GM23248 (cell line): ENCODE measurements at regions not wholly inside any gene's neighbourhood (a gene's known extent, or its start where the extent isn't known, plus 50 kb on each side); places are given as distances from the start of the nearest gene placed in this dataset.

Source experiments
- DNase-seq: peaks from one replicate; pipeline ENCODE4 v3.0.0-alpha.2; 2015
- H2AFZ ChIP-seq: fragments of 200-600 bp; sonication (generic); 2 replicates; pipeline ENCODE4 v1.6.1; 2016; ENCODE audit warnings: antibody characterized with exemption
- H3F3A ChIP-seq: fragments of 200-600 bp; sonication (generic); 2 replicates; pipeline ENCODE4 v1.6.1; 2016; ENCODE audit warnings: mild to moderate bottlenecking, antibody characterized with exemption, mixed run types; ENCODE audit not compliant: insufficient read depth
- H3K27ac ChIP-seq: fragments of 200-600 bp; sonication (generic); 2 replicates; pipeline ENCODE4 v1.5.1; 2016; ENCODE audit warnings: mild to moderate bottlenecking
- H3K27me3 ChIP-seq: fragments of 200-600 bp; sonication (generic); replicated peaks from 2 replicates; pipeline ENCODE4 v1.6.1; 2016; ENCODE audit warnings: mild to moderate bottlenecking; ENCODE audit not compliant: insufficient read depth
- H3K36me3 ChIP-seq: fragments of 200-600 bp; sonication (generic); 2 replicates; pipeline ENCODE4 v1.6.1; 2016; ENCODE audit warnings: low read depth, mild to moderate bottlenecking
- H3K4me1 ChIP-seq: fragments of 200-600 bp; sonication (generic); 2 replicates; pipeline ENCODE4 v1.6.1; 2016; ENCODE audit warnings: mild to moderate bottlenecking; ENCODE audit not compliant: insufficient read depth
- H3K4me2 ChIP-seq: fragments of 200-600 bp; sonication (generic); one replicate; pipeline ENCODE4 v1.6.1; 2016; ENCODE audit warnings: mild to moderate bottlenecking; ENCODE audit not compliant: unreplicated experiment
- H3K4me3 ChIP-seq: fragments of 200-600 bp; sonication (generic); 2 replicates; pipeline ENCODE4 v1.5.1; 2016; ENCODE audit warnings: mild to moderate bottlenecking
- H3K79me2 ChIP-seq: fragments of 200-600 bp; sonication (generic); 2 replicates; pipeline ENCODE4 v1.6.1; 2016; ENCODE audit warnings: mild to moderate bottlenecking; ENCODE audit not compliant: insufficient read depth
- H3K9ac ChIP-seq: fragments of 200-600 bp; sonication (generic); 2 replicates; pipeline ENCODE4 v1.6.1; 2016; ENCODE audit warnings: mild to moderate bottlenecking
- H3K9me2 ChIP-seq: fragments of 200-600 bp; sonication (generic); 2 replicates; pipeline ENCODE4 v1.6.1; 2016; ENCODE audit warnings: mixed run types, mild to moderate bottlenecking, moderate library complexity; ENCODE audit not compliant: insufficient read depth
- H3K9me3 ChIP-seq: fragments of 200-600 bp; sonication (generic); one replicate; pipeline ENCODE4 v1.6.1; 2017; ENCODE audit warnings: low read depth
- H4K20me1 ChIP-seq: fragments of 200-600 bp; sonication (generic); 2 replicates; pipeline ENCODE4 v1.6.0; 2016; ENCODE audit not compliant: insufficient read depth
- EZH2 ChIP-seq: fragments of 200-600 bp; sonication (generic); IDR thresholded peaks from 2 replicates; pipeline ENCODE4 v1.6.1; 2018; ENCODE audit warnings: antibody characterized with exemption, mild to moderate bottlenecking; ENCODE audit not compliant: insufficient read depth, poor library complexity, severe bottlenecking
- EZH2phosphoT487 ChIP-seq: fragments of 200-600 bp; sonication (generic); IDR thresholded peaks from 2 replicates; pipeline ENCODE4 v1.6.1; 2018; ENCODE audit warnings: antibody characterized with exemption, moderate library complexity, mild to moderate bottlenecking, low read depth; ENCODE audit not compliant: insufficient read depth
- WGBS, 2 experiments: methylation state at CpG; one replicate each; pipeline ENCODE4 v1.1.6; 2015 to 2017; ENCODE audit warnings: low lambda C conversion rate in 2 of 2, low coverage in 1 of 2; ENCODE audit errors: missing lambda C conversion rate in 2 of 2; 5-methylcytosine and 5-hydroxymethylcytosine counted together
- in situ Hi-C: fragments of 300-500 bp; cut with MboI; formaldehyde crosslinking; loops from 2 replicates; pipeline ENCODE4 v1.15.0; 2020

DNA sequence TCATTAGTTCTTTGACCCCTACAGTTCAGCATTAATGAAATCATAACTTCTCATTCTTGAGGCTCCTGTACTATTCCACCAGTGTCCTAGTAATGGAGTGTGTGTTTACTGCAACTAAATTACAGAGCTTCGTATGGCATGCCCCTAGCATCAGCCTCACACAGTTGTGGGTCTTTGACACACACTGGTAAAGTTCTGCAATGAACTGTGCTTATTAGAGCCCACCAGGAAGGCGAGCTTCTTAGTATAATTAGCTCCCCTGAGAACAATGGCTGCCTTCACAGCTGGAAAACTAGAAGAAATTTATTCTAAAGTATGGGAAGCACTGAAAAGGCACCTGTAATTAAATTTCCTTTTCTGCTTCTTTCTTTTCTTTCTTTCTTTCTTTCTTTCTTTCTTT is 251.1 kb upstream of the RGS18 start:
- Histone ChIP-seq H3K9me3 (no peaks in the 10 kb centered on the region), H3F3A (no peaks in the 10 kb centered on the region), H3K27me3 (no peaks in the 10 kb centered on the region), H4K20me1 (no peaks in the 10 kb centered on the region), H3K4me3 (no peak overlapping the region), H3K9me2 (no peaks in the 10 kb centered on the region), H3K79me2 (no peaks in the 10 kb centered on the region), H3K36me3 (no peaks in the 10 kb centered on the region), H3K27ac (no peak overlapping the region), H3K4me2 (no peak overlapping the region), H3K9ac (no peak overlapping the region), H2AFZ (no peak overlapping the region), H3K4me1 (no peaks in the 10 kb centered on the region)
- in situ Hi-C loops: no loop called here
- TF ChIP-seq EZH2phosphoT487 (no peak), EZH2 (no peak)
- no peak for DNase-seq
- WGBS, 2 experiments: 2 to 4% methylated on average over 2 of the region's 2 CpGs

DNA sequence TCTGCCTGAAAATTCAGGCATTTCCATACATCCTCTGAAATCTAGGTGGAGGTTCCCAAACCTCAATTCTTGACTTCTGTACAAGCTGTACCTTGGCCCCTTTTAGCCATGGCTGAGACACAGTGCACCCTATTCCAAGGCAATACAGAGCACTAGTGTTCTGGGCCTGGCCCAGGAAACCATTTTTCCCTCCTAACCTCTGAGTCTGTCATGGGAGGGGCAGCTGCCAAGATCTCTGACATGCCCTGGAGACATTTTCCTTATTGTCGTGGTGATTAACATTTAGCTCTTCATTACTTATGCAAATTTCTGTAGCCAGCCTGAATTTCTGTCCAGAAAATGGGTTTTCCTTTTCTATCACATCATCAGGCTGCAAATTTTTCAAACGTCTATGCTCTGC is 248.0 kb upstream of the RGS18 start:
- Histone ChIP-seq H3F3A (no peaks in the 10 kb centered on the region), H3K9me2 (no peaks in the 10 kb centered on the region), H3K27me3 (no peaks in the 10 kb centered on the region), H2AFZ (no peak overlapping the region), H3K27ac (no peak overlapping the region), H3K9me3 (no peaks in the 10 kb centered on the region), H3K36me3 (no peaks in the 10 kb centered on the region), H3K4me1 (no peaks in the 10 kb centered on the region), H3K9ac (no peak overlapping the region), H3K4me3 (no peak overlapping the region), H3K79me2 (no peaks in the 10 kb centered on the region), H3K4me2 (no peak overlapping the region), H4K20me1 (no peaks in the 10 kb centered on the region)
- no peak for TF ChIP-seq EZH2
- no peak for TF ChIP-seq EZH2phosphoT487
- in situ Hi-C loops: no loop called here
- WGBS, 2 experiments: 16 to 22% methylated on average over 2 of the region's 2 CpGs
- no peak for DNase-seq

DNA sequence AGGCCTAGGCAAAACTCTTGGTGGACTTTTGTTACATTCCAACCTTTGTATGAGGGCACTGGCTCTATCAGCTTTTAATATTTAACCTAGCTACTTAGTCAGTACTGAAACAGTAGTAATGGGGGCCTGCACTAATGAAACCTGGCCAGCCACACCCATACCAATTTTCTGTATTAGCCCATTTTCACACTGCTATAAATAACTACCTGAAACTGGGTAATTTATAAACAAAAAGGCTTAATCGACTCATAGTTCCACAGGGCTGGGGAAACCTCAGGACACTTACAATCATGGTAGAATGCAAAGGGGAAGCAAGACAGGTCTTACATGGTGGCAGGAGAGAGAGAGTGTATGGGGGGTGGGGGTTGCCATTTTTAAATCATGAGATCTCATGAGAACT is 245.7 kb upstream of the RGS18 start:
- in situ Hi-C loops: no loop called here
- H3K9me2 ChIP-seq: no peaks in the 10 kb centered on the region

DNA sequence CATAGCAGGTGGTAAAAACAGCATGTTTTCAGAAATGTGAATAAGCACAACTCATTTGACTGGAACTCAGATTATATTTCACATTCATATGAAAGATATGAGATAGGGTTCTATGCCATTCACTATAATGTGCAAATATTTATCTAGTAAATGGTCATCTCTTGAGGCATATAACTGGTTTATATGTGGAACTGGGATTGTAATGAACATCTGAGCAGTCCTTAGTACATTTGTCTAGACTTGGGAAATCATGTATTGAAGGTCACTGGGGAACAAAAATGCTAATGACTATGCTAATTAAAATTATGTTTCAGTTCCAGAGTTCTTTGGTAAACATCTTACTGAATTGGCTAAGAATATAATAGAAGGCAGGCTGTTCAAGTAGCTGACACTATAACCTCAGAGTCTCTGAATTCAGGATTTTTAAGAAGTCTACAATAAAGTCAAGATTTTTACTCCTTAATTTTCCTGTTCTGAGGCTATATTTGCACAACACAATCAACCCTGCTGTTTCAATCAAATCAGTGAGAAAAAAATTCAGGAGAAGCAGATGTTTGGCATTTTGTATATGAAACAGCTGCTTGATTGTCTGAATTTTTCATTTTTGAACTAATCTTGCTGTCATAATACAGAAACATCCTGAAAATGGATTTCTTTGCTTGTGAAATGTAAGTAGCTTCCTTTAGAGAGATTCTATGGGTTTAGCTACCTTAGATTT is 244.8 kb upstream of the RGS18 start:
- no peak for DNase-seq
- Histone ChIP-seq H3K9me3 (no peaks in the 10 kb centered on the region), H3K4me3 (no peak overlapping the region), H3K9ac (no peak overlapping the region), H3K27ac (no peak overlapping the region), H2AFZ (no peak overlapping the region), H3K36me3 (no peaks in the 10 kb centered on the region), H3K27me3 (no peaks in the 10 kb centered on the region), H3K4me2 (no peak overlapping the region), H3F3A (no peaks in the 10 kb centered on the region), H3K4me1 (no peaks in the 10 kb centered on the region), H4K20me1 (no peaks in the 10 kb centered on the region), H3K79me2 (no peaks in the 10 kb centered on the region), H3K9me2 (no peaks in the 10 kb centered on the region)
- in situ Hi-C loops: no loop called here
- no peak for TF ChIP-seq EZH2phosphoT487
- TF ChIP-seq EZH2: no peak

More for the DNA sequence above, 245.7 kb upstream of the RGS18 start:
- Histone ChIP-seq H3K27me3 (no peaks in the 10 kb centered on the region), H3K79me2 (no peaks in the 10 kb centered on the region), H3K9me3 (no peaks in the 10 kb centered on the region), H3F3A (no peaks in the 10 kb centered on the region), H3K4me3 (no peak overlapping the region), H2AFZ (no peak overlapping the region), H4K20me1 (no peaks in the 10 kb centered on the region), H3K9ac (no peak overlapping the region), H3K4me1 (no peaks in the 10 kb centered on the region), H3K4me2 (no peak overlapping the region), H3K36me3 (no peaks in the 10 kb centered on the region), H3K27ac (no peak overlapping the region)
- no peak for DNase-seq
- 4 to 8% methylated on average over 1 of the region's 1 CpG for WGBS, 2 experiments
- no peak for TF ChIP-seq EZH2phosphoT487

DNA sequence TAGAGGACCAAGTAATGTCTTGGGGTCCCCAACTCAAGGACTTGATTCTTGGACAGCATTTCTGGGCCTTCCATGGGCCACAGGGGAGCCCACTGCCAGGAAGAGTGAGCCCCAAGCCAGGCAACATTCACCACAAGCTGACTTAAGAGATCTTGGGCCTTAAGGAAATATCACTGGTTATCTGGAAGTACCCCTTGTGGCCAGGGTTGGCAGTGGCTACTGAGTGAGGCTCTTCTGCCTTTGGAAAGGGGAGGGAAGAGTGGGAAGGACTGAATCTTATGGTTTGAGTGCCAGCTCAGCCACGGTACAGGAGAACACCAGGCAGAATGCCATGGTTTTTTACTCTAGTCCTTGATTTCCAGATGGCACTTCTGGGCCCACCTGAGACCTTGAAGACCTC is 228.9 kb upstream of the RGS18 start:
- Histone ChIP-seq H2AFZ (no peak overlapping the region), H3K9ac (no peak overlapping the region), H3F3A (no peaks in the 10 kb centered on the region), H3K79me2 (no peaks in the 10 kb centered on the region), H3K36me3 (no peaks in the 10 kb centered on the region), H3K27me3 (no peaks in the 10 kb centered on the region), H3K9me2 (no peaks in the 10 kb centered on the region), H3K4me1 (no peaks in the 10 kb centered on the region), H3K27ac (no peak overlapping the region), H4K20me1 (no peaks in the 10 kb centered on the region), H3K4me3 (no peak overlapping the region), H3K4me2 (no peak overlapping the region), H3K9me3 (no peaks in the 10 kb centered on the region)
- TF ChIP-seq EZH2 (no peak), EZH2phosphoT487 (no peak)
- 6 to 9% methylated on average over 1 of the region's 1 CpG for WGBS, 2 experiments
- no peak for DNase-seq
- in situ Hi-C loops: no loop called here
